Naive thymus-derived CD4-positive, alpha-beta T cell (primary cell): ENCODE measurements at regions not wholly inside any gene's neighbourhood (a gene's known extent, or its start where the extent isn't known, plus 50 kb on each side); places are given as distances from the start of the nearest gene placed in this dataset.
"Not testable (repeated sequence)": the region's sequence is repeated elsewhere in the genome, so short reads cannot be mapped to it uniquely, and the experiment has no call there.

ENCODE experiments used
- ATAC-seq: fragments of 150-1000 bp; cut with Tn5 transposase; 2 replicates; pipeline ENCODE4 v1.10.0; 2021; ENCODE audit warnings: mild to moderate bottlenecking, moderate library complexity
- CTCF ChIA-PET: fragments of 350-600 bp; sonication (Branson Sonifier 250); formaldehyde crosslinking; loops from one replicate; lab custom pipeline; 2021; ENCODE audit warnings: antibody characterized with exemption; lab: Charles Lee
- POLR2A ChIA-PET: fragments of 350-600 bp; sonication (Branson Sonifier 250); formaldehyde crosslinking; loops from one replicate; lab custom pipeline; 2021; ENCODE audit warnings: antibody characterized with exemption, inconsistent platforms; lab: Charles Lee
- DNase-seq, 9 donors: peaks; one replicate each; pipeline versions ENCODE4 v3.0.0 to v3.0.0-alpha.2; 2020 to 2022; ENCODE audit warnings: mixed read lengths in 1 of 9
- H3K27ac ChIP-seq: one replicate; pipeline ENCODE4 v1.7.0; 2013; ENCODE audit warnings: mild to moderate bottlenecking, low read depth, low read length, moderate library complexity
- H3K27me3 ChIP-seq, 2 donors: one replicate each; pipeline ENCODE4 v1.7.0; 2013; ENCODE audit warnings: low read length in 2 of 2, mild to moderate bottlenecking in 2 of 2, moderate library complexity in 2 of 2; ENCODE audit not compliant: control insufficient read depth in 2 of 2, insufficient read depth in 2 of 2
- H3K36me3 ChIP-seq, 3 experiments: 1 replicate in 2 of 3; 2 replicates in 1 of 3; pipeline ENCODE4 v1.7.0; 2013; ENCODE audit warnings: low read length in 3 of 3, mild to moderate bottlenecking in 3 of 3, moderate library complexity in 1 of 3; ENCODE audit not compliant: insufficient read depth in 3 of 3, control insufficient read depth in 2 of 3
- H3K4me1 ChIP-seq, 2 donors: one replicate each; pipeline ENCODE4 v1.7.0; 2013; ENCODE audit warnings: low read length in 2 of 2, mild to moderate bottlenecking in 2 of 2, moderate library complexity in 1 of 2; ENCODE audit not compliant: control insufficient read depth in 2 of 2, insufficient read depth in 2 of 2
- H3K4me3 ChIP-seq: 2 replicates; pipeline ENCODE4 v1.7.0; 2013; ENCODE audit warnings: mild to moderate bottlenecking, low read length
- H3K9me3 ChIP-seq, 3 experiments: 1 replicate in 2 of 3; 2 replicates in 1 of 3; pipeline ENCODE4 v1.7.0; 2013; ENCODE audit warnings: low read length in 3 of 3; ENCODE audit not compliant: control insufficient read depth in 2 of 3
- H3K27ac Mint-ChIP-seq, 9 donors: one replicate each; pipeline ENCODE4 v1.8.0; 2020 to 2022; ENCODE audit warnings: mixed read lengths in 9 of 9, mild to moderate bottlenecking in 8 of 9, moderate library complexity in 5 of 9, inconsistent platforms in 2 of 9
- H3K27me3 Mint-ChIP-seq, 5 donors: one replicate each; pipeline ENCODE4 v1.8.0; 2021 to 2022; ENCODE audit warnings: mixed read lengths in 5 of 5, mild to moderate bottlenecking in 1 of 5
- H3K36me3 Mint-ChIP-seq, 5 donors: one replicate each; pipeline ENCODE4 v1.8.0; 2020 to 2022; ENCODE audit warnings: mixed read lengths in 5 of 5, mild to moderate bottlenecking in 3 of 5, inconsistent platforms in 1 of 5
- H3K4me1 Mint-ChIP-seq, 7 donors: one replicate each; pipeline ENCODE4 v1.8.0; 2020 to 2022; ENCODE audit warnings: mixed read lengths in 7 of 7, mild to moderate bottlenecking in 3 of 7, inconsistent platforms in 1 of 7
- H3K4me3 Mint-ChIP-seq, 10 donors: one replicate each; pipeline ENCODE4 v1.8.0; 2020 to 2022; ENCODE audit warnings: mild to moderate bottlenecking in 10 of 10, mixed read lengths in 10 of 10, moderate library complexity in 6 of 10, inconsistent platforms in 2 of 10
- H3K9me3 Mint-ChIP-seq, 11 donors: one replicate each; pipeline ENCODE4 v1.8.0; 2020 to 2022; ENCODE audit warnings: mixed read lengths in 11 of 11, mild to moderate bottlenecking in 4 of 11, inconsistent platforms in 1 of 11, moderate library complexity in 1 of 11
- intact Hi-C, 2 donors: fragments of 100-400 bp; cut with micrococcal nuclease; formaldehyde crosslinking; loops; one replicate each; pipeline ENCODE4 v1.15.1; 2023

DNA sequence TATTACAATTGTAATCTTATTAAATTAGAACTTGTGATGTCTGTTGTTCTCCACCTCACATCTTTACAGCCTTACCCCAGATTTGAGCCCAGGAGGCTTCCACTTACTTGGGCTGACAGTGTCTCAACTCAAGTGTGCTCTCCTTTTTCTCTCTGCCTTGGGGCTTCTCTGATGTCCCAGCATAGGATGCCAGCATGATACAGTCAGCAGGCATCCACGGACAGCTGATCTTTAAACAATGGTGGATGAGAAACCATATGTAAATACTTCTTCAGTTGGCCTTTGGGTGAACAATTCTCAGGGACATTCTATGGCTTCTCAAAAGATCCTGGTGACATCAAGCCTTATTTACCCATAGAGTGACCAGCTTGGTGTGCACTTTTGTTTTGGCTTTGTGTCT, 107.6 kb upstream of the GORAB start:
- CTCF ChIA-PET = no interaction called here
- H3K27ac Mint-ChIP-seq = no peak overlapping the region
- no peak overlapping the region for H3K4me3 Mint-ChIP-seq

DNA sequence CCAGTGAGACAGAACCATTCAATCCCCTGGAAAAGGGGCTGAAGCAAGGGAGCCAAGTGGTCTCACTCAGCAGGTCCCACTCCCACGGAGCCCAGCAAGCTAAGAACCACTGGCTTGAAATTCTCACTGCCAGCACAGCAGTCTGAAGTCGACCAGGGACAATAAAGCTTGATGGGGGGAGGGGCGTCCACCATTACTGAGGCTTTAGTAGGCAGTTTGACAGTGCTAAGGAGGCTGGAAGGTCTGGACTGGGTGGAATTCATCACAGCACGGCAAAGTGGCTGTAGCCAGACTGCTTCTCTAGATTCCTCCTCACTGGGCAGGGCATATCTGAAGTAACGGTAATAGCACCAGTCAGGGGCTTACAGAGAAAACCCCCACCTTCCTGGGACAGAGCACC, 105.4 kb upstream of the GORAB start:
- Mint-ChIP-seq H3K27ac (no peak overlapping the region), H3K36me3 (no peaks in the 10 kb centered on the region), H3K9me3 (peaks cover 0 to 26% (median 4%) of the 10 kb centered on the region in 11 donors), H3K4me3 (no peak overlapping the region), H3K4me1 (no peaks in the 10 kb centered on the region), H3K27me3 (peaks cover 0 to 33% (median 30%) of the 10 kb centered on the region in 5 donors)
- ChIA-PET POLR2A (no interaction called here), CTCF (no interaction called here)
- no peak for DNase-seq
- Histone ChIP-seq H3K4me3 (no peak overlapping the region), H3K9me3 (no peaks in the 10 kb centered on the region), H3K36me3 (no peaks in the 10 kb centered on the region), H3K27me3 (no peaks in the 10 kb centered on the region), H3K4me1 (no peaks in the 10 kb centered on the region), H3K27ac (no peak overlapping the region)
- intact Hi-C loops = no loop called here
- ATAC-seq = no peak

More for the DNA sequence above, 107.6 kb upstream of the GORAB start:
- no peak overlapping the region for H3K27ac ChIP-seq
- no peaks in the 10 kb centered on the region for H3K4me1 ChIP-seq
- Mint-ChIP-seq H3K4me1 (no peaks in the 10 kb centered on the region), H3K36me3 (no peaks in the 10 kb centered on the region), H3K27me3 (peaks cover 0 to 29% (median 26%) of the 10 kb centered on the region in 5 donors), H3K9me3 (peaks cover 0 to 9% (median 2%) of the 10 kb centered on the region in 11 donors)
- no peaks in the 10 kb centered on the region for H3K9me3 ChIP-seq
- ATAC-seq (no peak), DNase-seq (no peak)
- POLR2A ChIA-PET = no interaction called here
- H3K36me3 ChIP-seq = no peaks in the 10 kb centered on the region
- no peak overlapping the region for H3K4me3 ChIP-seq
- no peaks in the 10 kb centered on the region for H3K27me3 ChIP-seq
- intact Hi-C loops = no loop called here

DNA sequence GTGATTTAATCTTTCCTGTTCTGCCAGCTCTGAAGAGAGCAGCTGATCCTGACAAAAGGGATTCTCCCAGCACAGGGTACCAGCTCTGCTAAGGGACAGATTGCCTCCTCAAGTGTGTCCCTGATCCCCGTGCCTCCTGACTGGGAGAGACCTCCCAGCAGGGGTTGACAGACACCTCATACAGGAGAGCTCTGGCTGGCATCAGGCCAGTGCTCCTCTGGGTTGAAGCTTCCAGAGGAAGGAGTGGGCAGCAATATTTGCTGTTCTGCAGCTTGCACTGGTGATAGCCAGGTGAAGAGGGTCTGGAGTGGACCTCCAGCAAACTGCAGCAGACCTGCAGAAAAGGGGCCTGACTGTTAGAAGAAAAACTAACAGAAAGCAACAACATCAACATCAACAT, 105.0 kb upstream of the GORAB start:
- intact Hi-C loops, H3K4me3 ChIP-seq, H3K9me3 ChIP-seq, POLR2A ChIA-PET, H3K36me3 Mint-ChIP-seq, H3K27ac Mint-ChIP-seq, H3K27me3 ChIP-seq, ATAC-seq, H3K4me3 Mint-ChIP-seq, H3K27ac ChIP-seq, H3K36me3 ChIP-seq, CTCF ChIA-PET, H3K4me1 Mint-ChIP-seq, H3K4me1 ChIP-seq, DNase-seq: not testable (repeated sequence)
- Mint-ChIP-seq H3K27me3 (peaks cover 0 to 33% (median 30%) of the 10 kb centered on the region in 5 donors), H3K9me3 (peaks cover 0 to 28% (median 4%) of the 10 kb centered on the region in 11 donors)

DNA sequence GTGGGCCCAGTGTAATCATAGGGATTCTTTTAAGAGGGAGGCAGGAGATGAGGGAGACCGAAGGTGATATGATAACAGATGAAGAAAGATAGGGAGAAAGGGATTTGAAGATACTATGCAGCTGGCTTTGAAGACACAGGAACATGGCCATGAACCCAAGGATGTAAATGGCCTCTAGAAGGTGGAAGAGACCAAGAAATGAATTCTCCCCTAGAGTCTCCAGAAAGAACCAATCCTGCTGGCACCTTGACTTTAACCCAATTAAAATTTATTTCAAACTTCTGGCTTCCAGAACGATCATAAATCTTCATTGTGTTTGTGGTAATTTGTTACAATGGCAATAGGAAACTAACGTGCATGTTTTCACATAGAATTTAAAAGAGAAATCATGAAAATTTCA, 95.0 kb upstream of the GORAB start:
- Histone ChIP-seq H3K36me3 (no peaks in the 10 kb centered on the region), H3K27ac (no peak overlapping the region), H3K27me3 (no peaks in the 10 kb centered on the region), H3K9me3 (no peaks in the 10 kb centered on the region), H3K4me1 (no peaks in the 10 kb centered on the region), H3K4me3 (no peak overlapping the region)
- ChIA-PET CTCF (no interaction called here), POLR2A (no interaction called here)
- Mint-ChIP-seq H3K4me1 (no peaks in the 10 kb centered on the region), H3K27me3 (peaks cover 4 to 29% (median 20%) of the 10 kb centered on the region in 5 donors), H3K27ac (no peak overlapping the region), H3K9me3 (peaks cover 0 to 6% (median 3%) of the 10 kb centered on the region in 11 donors), H3K36me3 (no peaks in the 10 kb centered on the region), H3K4me3 (no peak overlapping the region)
- ATAC-seq (no peak), DNase-seq (no peak)
- intact Hi-C loops = no loop called here

DNA sequence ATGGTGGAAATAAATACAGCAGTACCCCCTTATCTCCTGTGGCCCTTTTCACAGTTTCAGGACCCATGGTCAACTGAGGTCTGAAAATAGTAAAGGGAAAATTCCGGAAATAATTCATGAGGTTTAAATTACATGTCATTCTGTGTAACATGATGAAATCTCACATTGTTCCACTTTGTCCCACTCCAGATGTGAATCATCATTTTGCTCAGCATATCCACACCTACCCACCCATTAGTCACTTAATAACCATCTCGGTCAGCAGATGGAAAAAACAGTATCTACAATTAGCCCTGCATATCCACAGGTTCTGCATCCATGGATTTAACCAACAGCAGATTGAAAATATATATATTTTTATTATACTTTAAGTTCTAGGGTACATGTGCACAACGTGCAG, 86.9 kb upstream of the GORAB start:
- peaks cover 0 to 7% (median 3%) of the 10 kb centered on the region in 5 donors for H3K27me3 Mint-ChIP-seq
- DNase-seq = no peak
- H3K36me3 Mint-ChIP-seq = no peaks in the 10 kb centered on the region
- no peaks in the 10 kb centered on the region for H3K27me3 ChIP-seq
- ChIA-PET CTCF (no interaction called here), POLR2A (no interaction called here)
- ATAC-seq = no peak
- no peak overlapping the region for H3K4me3 Mint-ChIP-seq
- H3K36me3 ChIP-seq = no peaks in the 10 kb centered on the region
- no peaks in the 10 kb centered on the region for H3K9me3 ChIP-seq
- H3K9me3 Mint-ChIP-seq = peaks cover 0 to 6% (median 0%) of the 10 kb centered on the region in 11 donors
- no peak overlapping the region for H3K27ac ChIP-seq
- H3K27ac Mint-ChIP-seq = no peak overlapping the region
- H3K4me1 Mint-ChIP-seq = no peaks in the 10 kb centered on the region
- intact Hi-C loops = no loop called here
- no peaks in the 10 kb centered on the region for H3K4me1 ChIP-seq
- H3K4me3 ChIP-seq = no peak overlapping the region

DNA sequence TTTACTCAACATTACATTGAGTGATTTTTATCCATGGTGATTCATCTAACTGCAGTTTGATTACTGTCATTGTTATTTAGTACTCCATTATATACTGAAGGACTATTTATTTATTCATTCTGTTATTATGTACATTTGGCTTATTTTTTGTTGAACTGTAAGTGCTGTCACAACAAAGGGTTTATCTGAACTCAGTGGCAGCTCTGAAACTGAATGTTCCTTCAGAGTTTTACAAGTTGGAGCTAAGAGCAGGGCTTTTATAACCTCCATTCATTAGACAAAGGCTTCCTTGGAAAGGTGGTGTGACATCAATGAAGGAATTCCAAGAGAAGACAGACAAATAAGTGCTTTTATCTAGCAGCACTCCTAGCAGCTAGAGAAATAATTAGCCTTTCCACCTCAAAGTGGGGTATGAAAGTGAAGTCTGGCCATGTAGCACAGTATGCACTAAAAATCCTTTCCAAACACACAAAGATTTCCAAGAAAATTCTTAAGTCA, 83.3 kb upstream of the GORAB start:
- H3K36me3 ChIP-seq = no peaks in the 10 kb centered on the region
- ATAC-seq (no peak), DNase-seq (no peak)
- H3K4me3 ChIP-seq = no peak overlapping the region
- CTCF ChIA-PET = no interaction called here
- Mint-ChIP-seq H3K27ac (no peak overlapping the region), H3K36me3 (no peaks in the 10 kb centered on the region), H3K9me3 (peaks cover 0 to 14% (median 7%) of the 10 kb centered on the region in 11 donors), H3K4me3 (no peak overlapping the region), H3K27me3 (peaks cover 0 to 6% (median 0%) of the 10 kb centered on the region in 5 donors), H3K4me1 (no peaks in the 10 kb centered on the region)
- no peaks in the 10 kb centered on the region for H3K27me3 ChIP-seq
- POLR2A ChIA-PET = no interaction called here
- H3K27ac ChIP-seq = no peak overlapping the region
- H3K9me3 ChIP-seq = no peaks in the 10 kb centered on the region
- intact Hi-C loops = no loop called here
- H3K4me1 ChIP-seq = no peaks in the 10 kb centered on the region

DNA sequence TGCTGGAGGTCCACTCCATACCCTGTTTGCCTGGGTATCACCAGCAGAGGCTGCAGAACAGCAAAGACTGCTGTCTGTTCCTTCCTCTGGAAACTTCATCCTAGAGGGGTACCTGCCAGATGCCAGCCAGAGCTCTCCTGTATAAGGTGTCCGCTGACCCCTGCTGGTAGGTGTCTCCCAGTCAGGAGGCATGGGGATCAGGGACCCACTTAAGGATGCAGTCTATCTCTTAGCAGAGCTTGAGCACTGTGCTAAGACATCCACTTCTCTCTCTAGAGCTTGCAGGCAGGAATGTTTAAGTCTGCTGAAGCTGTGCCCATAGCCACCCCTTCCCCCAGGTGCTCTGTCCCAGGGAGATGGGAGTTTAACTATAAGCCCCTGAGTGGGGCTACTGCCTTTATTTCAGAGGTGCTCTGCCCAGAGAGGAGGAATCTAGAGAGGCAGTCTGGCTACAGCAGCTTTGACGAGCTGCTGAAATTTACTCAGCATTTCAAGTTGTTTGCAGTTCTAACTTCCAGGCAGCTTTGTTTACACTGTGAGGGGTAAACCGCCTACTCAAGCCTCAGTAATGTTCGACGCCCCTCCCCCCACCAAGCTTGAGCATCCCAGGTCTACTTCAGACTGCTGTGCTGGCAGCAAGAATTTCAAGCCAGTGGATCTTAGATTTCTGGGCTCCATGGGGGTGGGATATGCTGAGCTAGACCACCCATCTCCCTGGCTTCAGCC, 74.5 kb upstream of the GORAB start:
- H3K9me3 ChIP-seq, H3K36me3 ChIP-seq, H3K36me3 Mint-ChIP-seq, H3K4me3 ChIP-seq, H3K27ac ChIP-seq, H3K4me1 ChIP-seq, H3K4me3 Mint-ChIP-seq, DNase-seq, POLR2A ChIA-PET, H3K4me1 Mint-ChIP-seq, ATAC-seq, H3K27me3 ChIP-seq, intact Hi-C loops, H3K27ac Mint-ChIP-seq: not testable (repeated sequence)
- peaks cover 0 to 36% (median 16%) of the 10 kb centered on the region in 11 donors for H3K9me3 Mint-ChIP-seq
- H3K27me3 Mint-ChIP-seq = peaks cover 0 to 38% (median 22%) of the 10 kb centered on the region in 5 donors
- CTCF ChIA-PET = interaction anchor here (0.5 kb wide), 1 partner anchor 906 kb away, joined by 3 read pairs; no protein-coding TSS in a partner anchor
